ENCODE measurements at regions not wholly inside any gene's neighbourhood (a gene's known extent, or its start where the extent isn't known, plus 50 kb on each side); places are given as distances from the start of the nearest gene placed in this dataset.

- POLR2A ChIA-PET (ENCODE audit: unreplicated experiment): no interaction called here
- no peak overlapping the region for H3K4me2 ChIP-seq
- no peak for DNase-seq
- no peaks in the 10 kb centered on the region for H3K4me1 ChIP-seq (replicated peaks; ENCODE audit: insufficient read depth)
- no peaks in the 10 kb centered on the region for H3F3A ChIP-seq (ENCODE audit: insufficient read depth, low read depth)
- no peaks in the 10 kb centered on the region for H4K20me1 ChIP-seq (ENCODE audit: insufficient read depth)
- BruUV-seq (replicated peaks): no TSS peak
- no peaks in the 10 kb centered on the region for H3K36me3 ChIP-seq (ENCODE audit: low read depth)
- no peak overlapping the region for H3K27ac ChIP-seq
- intact Hi-C loops (cut with micrococcal nuclease; ENCODE audit: unreplicated experiment): no loop called here
- no peaks in the 10 kb centered on the region for H3K79me2 ChIP-seq (ENCODE audit: low read depth)
- no peak overlapping the region for H3K4me3 ChIP-seq
- TF ChIP-seq EZH2 (IDR thresholded peaks at IDR 0.05; ENCODE audit: low read depth) (no peak), CTCF (conservative IDR thresholded peaks at IDR 0.05) (no peak)
- no peak overlapping the region for H2AFZ ChIP-seq
- peaks cover 3% of the 10 kb centered on the region; the same call in 1 of the 2 replicates for H3K9me2 ChIP-seq (ENCODE audit: insufficient read depth)
- no peaks in the 10 kb centered on the region for H3K27me3 ChIP-seq (ENCODE audit: insufficient read depth, low read depth)
- CTCF ChIA-PET: no interaction called here
- H3K9me3 ChIP-seq (ENCODE audit: insufficient read depth, low read depth): no peaks in the 10 kb centered on the region
These were observed 143.4 kb downstream of the BTG1 start for GRCh38 chr12:92002195-92002649.

DNA sequence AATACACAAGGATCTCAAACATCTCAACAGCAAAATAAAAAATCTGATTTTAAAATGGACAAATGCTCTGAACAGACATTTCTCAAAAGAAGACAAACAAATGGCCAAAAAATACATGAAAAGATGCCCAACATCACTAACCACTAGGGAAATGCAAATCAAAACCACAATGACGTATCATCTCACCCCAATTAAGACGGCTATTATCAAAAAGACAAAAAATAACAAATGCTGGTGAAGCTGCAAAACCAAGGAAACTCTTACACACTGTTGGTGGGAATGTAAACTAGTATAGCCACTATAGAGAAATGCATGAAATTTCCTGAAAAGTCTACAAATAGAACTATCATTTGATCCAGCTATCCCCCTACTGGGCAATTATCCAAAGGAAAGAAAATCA, 145.0 kb downstream of the BTG1 start:
- DNase-seq: no peak
- no peaks in the 10 kb centered on the region for H3F3A ChIP-seq (ENCODE audit: insufficient read depth, low read depth)
- H3K4me1 ChIP-seq (replicated peaks; ENCODE audit: insufficient read depth): no peaks in the 10 kb centered on the region
- H3K4me3 ChIP-seq: no peak overlapping the region
- ChIA-PET POLR2A (ENCODE audit: unreplicated experiment) (no interaction called here), CTCF (no interaction called here)
- H3K9me2 ChIP-seq (ENCODE audit: insufficient read depth): peaks cover 3% of the 10 kb centered on the region; the same call in 1 of the 2 replicates
- intact Hi-C loops (cut with micrococcal nuclease; ENCODE audit: unreplicated experiment): no loop called here
- no peak overlapping the region for H2AFZ ChIP-seq
- no peaks in the 10 kb centered on the region for H3K36me3 ChIP-seq (ENCODE audit: low read depth)
- no peaks in the 10 kb centered on the region for H3K79me2 ChIP-seq (ENCODE audit: low read depth)
- no peak for TF ChIP-seq EZH2 (IDR thresholded peaks at IDR 0.05; ENCODE audit: low read depth)
- TF ChIP-seq CTCF (conservative IDR thresholded peaks at IDR 0.05): no peak
- no peak overlapping the region for H3K27ac ChIP-seq
- H3K27me3 ChIP-seq (ENCODE audit: insufficient read depth, low read depth): no peaks in the 10 kb centered on the region
- BruUV-seq (replicated peaks): no TSS peak
- H4K20me1 ChIP-seq (ENCODE audit: insufficient read depth): no peaks in the 10 kb centered on the region
- no peak overlapping the region for H3K4me2 ChIP-seq
- no peaks in the 10 kb centered on the region for H3K9me3 ChIP-seq (ENCODE audit: insufficient read depth, low read depth)

DNA sequence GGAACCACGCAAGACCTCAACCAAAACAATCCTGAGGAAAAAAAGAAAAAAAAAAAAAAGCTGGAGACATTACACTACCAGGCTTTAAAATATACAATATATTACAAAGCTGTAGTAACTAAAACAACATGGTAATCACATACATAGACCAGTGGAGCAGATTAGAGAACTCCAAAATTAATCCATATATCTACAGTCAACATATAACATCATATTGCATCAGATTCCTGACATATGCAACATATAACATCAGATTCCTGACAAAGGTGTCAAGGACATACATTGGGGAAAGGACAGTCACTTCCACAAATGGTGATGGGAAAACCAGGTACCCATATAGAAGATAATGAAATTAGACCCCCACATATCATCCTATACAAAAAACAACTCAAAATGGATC, 145.8 kb downstream of the BTG1 start:
- BruUV-seq (replicated peaks): no TSS peak
- TF ChIP-seq EZH2 (IDR thresholded peaks at IDR 0.05; ENCODE audit: low read depth): no peak
- no peak for TF ChIP-seq CTCF (conservative IDR thresholded peaks at IDR 0.05)
- intact Hi-C loops (cut with micrococcal nuclease; ENCODE audit: unreplicated experiment): no loop called here

More for the DNA sequence above, 145.8 kb downstream of the BTG1 start:
- H2AFZ ChIP-seq: no peak overlapping the region
- H3F3A ChIP-seq (ENCODE audit: insufficient read depth, low read depth): no peaks in the 10 kb centered on the region
- H3K36me3 ChIP-seq (ENCODE audit: low read depth): no peaks in the 10 kb centered on the region
- CTCF ChIA-PET: no interaction called here
- no peaks in the 10 kb centered on the region for H4K20me1 ChIP-seq (ENCODE audit: insufficient read depth)
- no peaks in the 10 kb centered on the region for H3K27me3 ChIP-seq (ENCODE audit: insufficient read depth, low read depth)
- no peak for DNase-seq
- no peaks in the 10 kb centered on the region for H3K9me3 ChIP-seq (ENCODE audit: insufficient read depth, low read depth)
- H3K27ac ChIP-seq: no peak overlapping the region
- H3K9me2 ChIP-seq (ENCODE audit: insufficient read depth): peaks cover 3% of the 10 kb centered on the region; the same call in 1 of the 2 replicates
- no peak overlapping the region for H3K4me3 ChIP-seq
- H3K4me1 ChIP-seq (replicated peaks; ENCODE audit: insufficient read depth): no peaks in the 10 kb centered on the region
- H3K4me2 ChIP-seq: no peak overlapping the region
- POLR2A ChIA-PET (ENCODE audit: unreplicated experiment): no interaction called here
- H3K79me2 ChIP-seq (ENCODE audit: low read depth): no peaks in the 10 kb centered on the region

All from PC-9 (cell line).